Body of pancreas (tissue), 4 donors: ENCODE measurements at regions not wholly inside any gene's neighbourhood (a gene's known extent, or its start where the extent isn't known, plus 50 kb on each side); places are given as distances from the start of the nearest gene placed in this dataset.

Experiments
- ATAC-seq: fragments of 150-250 bp; one replicate; pipeline ENCODE4 v1.9.1; 2016
- DNase-seq, 4 donors: peaks; one replicate each; pipeline ENCODE4 v3.0.0-alpha.2; 2019
- H3K27ac ChIP-seq, 4 donors: fragments of 200-600 bp; sonication (generic); 1 replicate in 3 of 4; 2 replicates in 1 of 4; pipeline versions ENCODE4 v1.5.1 to v1.6.1; 2016 to 2019; ENCODE audit warnings: mild to moderate bottlenecking in 1 of 4, mixed read lengths in 1 of 4, moderate library complexity in 1 of 4
- H3K27me3 ChIP-seq, 2 donors: fragments of 200-600 bp; sonication (generic); one replicate each; pipeline ENCODE4 v1.6.0; 2016; ENCODE audit warnings: mild to moderate bottlenecking in 1 of 2
- H3K36me3 ChIP-seq, 2 donors: fragments of 200-600 bp; sonication (generic); replicated peaks in 1 of 2; 2 replicates each; pipeline ENCODE4 v1.5.1; 2016; ENCODE audit warnings: low read depth in 2 of 2; ENCODE audit not compliant: insufficient read depth in 1 of 2
- H3K4me1 ChIP-seq: fragments of 200-600 bp; sonication (generic); one replicate; pipeline ENCODE4 v1.6.0; 2016
- H3K4me3 ChIP-seq, 2 donors: fragments of 200-600 bp; sonication (generic); 1 replicate in 1 of 2; 2 replicates in 1 of 2; pipeline ENCODE4 v1.5.1; 2016 to 2019
- H3K9me3 ChIP-seq, 3 donors: fragments of 200-600 bp; sonication (generic); 1 replicate in 2 of 3; 2 replicates in 1 of 3; pipeline ENCODE4 v1.5.1; 2016
- POLR2A ChIP-seq, 3 donors: fragments of 450-650 bp; IDR thresholded peaks; one replicate each; pipeline ENCODE4 v1.6.1; 2016; ENCODE audit warnings: antibody characterized with exemption in 3 of 3, mild to moderate bottlenecking in 2 of 3
- WGBS, 2 donors: methylation state at CpG; one replicate each; pipeline ENCODE4 v1.1.5; 2017; 5-methylcytosine and 5-hydroxymethylcytosine counted together
- intact Hi-C: fragments of 100-400 bp; cut with DNase I; formaldehyde crosslinking; loops from one replicate; pipeline ENCODE4 v1.15.1; 2023
- TF ChIP-seq, protein P1 (sequence below), 7 experiments: fragments of 450-650 bp in 4 of 7; fragments of 200-600 bp in 3 of 7; sonication (generic) in 3 of 7; IDR thresholded peaks; one replicate each; pipeline ENCODE4 v1.5.1; 2016 to 2019; ENCODE audit warnings: antibody characterized with exemption in 7 of 7

DNA sequence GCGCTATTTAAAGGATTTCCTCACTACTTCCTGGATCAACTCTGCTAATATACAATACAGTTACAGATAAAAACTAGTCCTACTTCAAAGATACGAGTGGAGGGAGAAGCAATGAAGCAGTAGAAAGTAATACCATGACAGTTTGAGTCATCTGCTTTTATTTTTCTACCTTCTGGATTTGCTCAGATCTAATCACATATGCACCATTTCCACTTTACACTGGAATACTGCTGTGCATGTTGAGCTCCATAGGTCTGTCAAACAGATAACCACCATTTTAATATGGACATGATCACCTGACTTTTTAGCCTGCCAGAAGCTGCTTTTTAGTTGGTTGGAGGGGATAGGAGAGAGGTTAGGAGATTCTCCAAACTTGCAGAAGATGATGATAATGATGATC, 92.5 kb downstream of the MMUT start:
- TF ChIP-seq, protein P1, sequence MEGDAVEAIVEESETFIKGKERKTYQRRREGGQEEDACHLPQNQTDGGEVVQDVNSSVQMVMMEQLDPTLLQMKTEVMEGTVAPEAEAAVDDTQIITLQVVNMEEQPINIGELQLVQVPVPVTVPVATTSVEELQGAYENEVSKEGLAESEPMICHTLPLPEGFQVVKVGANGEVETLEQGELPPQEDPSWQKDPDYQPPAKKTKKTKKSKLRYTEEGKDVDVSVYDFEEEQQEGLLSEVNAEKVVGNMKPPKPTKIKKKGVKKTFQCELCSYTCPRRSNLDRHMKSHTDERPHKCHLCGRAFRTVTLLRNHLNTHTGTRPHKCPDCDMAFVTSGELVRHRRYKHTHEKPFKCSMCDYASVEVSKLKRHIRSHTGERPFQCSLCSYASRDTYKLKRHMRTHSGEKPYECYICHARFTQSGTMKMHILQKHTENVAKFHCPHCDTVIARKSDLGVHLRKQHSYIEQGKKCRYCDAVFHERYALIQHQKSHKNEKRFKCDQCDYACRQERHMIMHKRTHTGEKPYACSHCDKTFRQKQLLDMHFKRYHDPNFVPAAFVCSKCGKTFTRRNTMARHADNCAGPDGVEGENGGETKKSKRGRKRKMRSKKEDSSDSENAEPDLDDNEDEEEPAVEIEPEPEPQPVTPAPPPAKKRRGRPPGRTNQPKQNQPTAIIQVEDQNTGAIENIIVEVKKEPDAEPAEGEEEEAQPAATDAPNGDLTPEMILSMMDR (IDR thresholded peaks at IDR 0.05): no peak
- TF ChIP-seq POLR2A (IDR thresholded peaks at IDR 0.05): no peak
- H3K27ac ChIP-seq: no peak overlapping the region
- intact Hi-C loops: no loop called here
- 52 to 70% methylated on average over 2 of the region's 2 CpGs for WGBS, 2 donors
- H3K9me3 ChIP-seq: peaks cover 0 to 7% (median 0%) of the 10 kb centered on the region in 3 donors
- ATAC-seq: no peak
- H3K4me3 ChIP-seq: no peak overlapping the region
- no peaks in the 10 kb centered on the region for H3K27me3 ChIP-seq
- no peaks in the 10 kb centered on the region for H3K36me3 ChIP-seq
- no peaks in the 10 kb centered on the region for H3K4me1 ChIP-seq
- no peak for DNase-seq

DNA sequence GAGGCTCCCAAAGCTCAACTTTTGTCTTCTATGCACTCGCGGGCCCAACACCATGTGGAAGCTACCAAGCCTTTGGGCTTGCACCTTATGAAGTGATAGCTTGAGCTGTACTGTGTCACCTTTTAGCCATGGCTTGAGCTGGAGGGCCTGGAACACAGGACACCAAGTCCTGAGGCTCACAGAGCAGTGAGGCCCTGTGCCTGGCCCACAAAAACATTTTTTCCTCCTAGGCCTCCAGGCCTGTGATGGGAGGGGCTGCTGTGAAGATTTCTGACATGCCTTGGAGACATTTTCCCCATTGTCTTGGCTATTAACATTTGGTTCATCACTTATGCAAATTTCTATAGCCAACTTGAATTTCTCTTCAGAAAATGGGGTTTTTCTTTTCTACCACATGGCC, 96.5 kb downstream of the MMUT start:
- intact Hi-C loops: no loop called here
- DNase-seq (no peak), ATAC-seq (no peak)

DNA sequence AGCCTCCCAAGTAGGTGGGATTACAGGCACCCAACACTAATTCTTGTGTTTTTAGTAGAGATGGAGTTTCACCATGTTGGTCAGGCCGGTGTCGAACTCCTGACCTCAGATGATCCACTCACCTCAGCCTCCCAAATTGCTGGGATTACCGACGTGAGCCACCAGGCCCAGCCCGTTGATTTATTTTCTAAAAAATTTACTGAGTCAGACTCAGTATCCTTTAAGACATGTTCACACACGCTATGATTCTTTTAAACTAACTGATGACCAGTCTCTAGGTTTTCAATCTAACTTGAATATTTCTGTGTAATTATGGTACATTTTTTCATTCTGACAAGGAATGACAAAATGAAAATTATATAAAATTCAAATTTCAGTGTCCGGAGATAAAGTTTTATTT, 114.5 kb downstream of the MMUT start:
- intact Hi-C loops: no loop called here
- DNase-seq (no peak), ATAC-seq (no peak)
- no peak overlapping the region for H3K27ac ChIP-seq
- TF ChIP-seq, protein P1 (IDR thresholded peaks at IDR 0.05): no peak
- no peak for TF ChIP-seq POLR2A (IDR thresholded peaks at IDR 0.05)
- H3K27me3 ChIP-seq: no peaks in the 10 kb centered on the region
- H3K4me1 ChIP-seq: no peaks in the 10 kb centered on the region
- no peaks in the 10 kb centered on the region for H3K9me3 ChIP-seq
- 94 to 96% methylated on average over 7 of the region's 7 CpGs for WGBS, 2 donors
- H3K36me3 ChIP-seq: no peaks in the 10 kb centered on the region
- no peak overlapping the region for H3K4me3 ChIP-seq

More for the DNA sequence above, 96.5 kb downstream of the MMUT start:
- Histone ChIP-seq H3K27ac (no peak overlapping the region), H3K9me3 (peaks cover 0 to 7% (median 0%) of the 10 kb centered on the region in 3 donors), H3K27me3 (no peaks in the 10 kb centered on the region), H3K4me1 (no peaks in the 10 kb centered on the region), H3K4me3 (no peak overlapping the region), H3K36me3 (no peaks in the 10 kb centered on the region)
- WGBS, 2 donors: 88 to 92% methylated on average over 2 of the region's 2 CpGs
- no peak for TF ChIP-seq POLR2A (IDR thresholded peaks at IDR 0.05)
- TF ChIP-seq, protein P1 (IDR thresholded peaks at IDR 0.05): no peak

DNA sequence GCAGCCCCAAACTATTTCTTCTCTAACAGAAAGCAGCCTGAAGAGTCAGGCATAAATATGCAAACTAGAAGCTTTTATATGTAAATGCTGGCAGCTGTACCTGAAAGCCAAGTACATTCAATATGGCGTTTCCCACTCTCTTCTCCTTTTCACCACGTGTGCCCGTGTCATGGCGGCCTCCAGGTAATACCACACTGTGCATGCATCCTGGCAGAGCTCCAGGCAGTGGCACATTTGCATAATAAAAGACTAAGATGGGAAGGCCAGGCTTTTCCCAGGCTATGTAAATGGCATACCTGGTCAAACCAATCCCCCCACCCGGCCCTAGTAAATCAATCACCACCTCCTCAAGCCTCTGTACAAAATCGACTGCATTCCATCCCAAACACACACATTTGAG, 120.6 kb downstream of the MMUT start:
- Histone ChIP-seq H3K27ac (no peak overlapping the region), H3K9me3 (no peaks in the 10 kb centered on the region), H3K4me1 (no peaks in the 10 kb centered on the region), H3K27me3 (no peaks in the 10 kb centered on the region), H3K36me3 (no peaks in the 10 kb centered on the region), H3K4me3 (no peak overlapping the region)
- WGBS, 2 donors: 57 to 66% methylated on average over 6 of the region's 6 CpGs
- TF ChIP-seq, protein P1 (IDR thresholded peaks at IDR 0.05): no peak
- TF ChIP-seq POLR2A (IDR thresholded peaks at IDR 0.05): no peak
- DNase-seq (peak in 2 of 4 donors; percentile 5 to 14), ATAC-seq (no peak)
- intact Hi-C loops: no loop called here

DNA sequence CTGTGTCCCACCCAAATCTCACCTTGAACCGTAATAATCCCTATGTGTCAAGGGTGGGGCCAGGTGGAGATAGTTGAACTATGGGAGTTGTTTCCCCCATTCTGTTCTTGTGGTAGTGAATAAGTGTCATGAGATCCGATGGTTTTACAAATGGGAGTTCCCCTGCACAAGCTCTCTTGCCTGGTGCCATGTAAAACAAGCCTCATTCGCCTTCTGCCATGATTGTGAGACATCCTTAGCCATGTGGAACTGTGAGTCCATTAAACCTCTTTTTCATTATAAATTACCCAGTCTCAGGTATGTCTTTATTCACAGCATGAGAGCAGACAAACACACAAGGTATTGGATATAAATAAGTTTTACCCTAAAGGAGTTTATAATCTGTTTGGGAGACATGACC, 121.2 kb downstream of the MMUT start:
- Histone ChIP-seq H3K9me3 (no peaks in the 10 kb centered on the region), H3K27me3 (no peaks in the 10 kb centered on the region), H3K4me3 (no peak overlapping the region), H3K36me3 (no peaks in the 10 kb centered on the region), H3K27ac (no peak overlapping the region), H3K4me1 (no peaks in the 10 kb centered on the region)
- DNase-seq (no peak), ATAC-seq (no peak)
- intact Hi-C loops: no loop called here
- WGBS, 2 donors: 92 to 94% methylated on average over 3 of the region's 3 CpGs
- no peak for TF ChIP-seq POLR2A (IDR thresholded peaks at IDR 0.05)
- TF ChIP-seq, protein P1 (IDR thresholded peaks at IDR 0.05): no peak
